Tibial nerve (tissue), 4 donors: ENCODE measurements at regions not wholly inside any gene's neighbourhood (a gene's known extent, or its start where the extent isn't known, plus 50 kb on each side); places are given as distances from the start of the nearest gene placed in this dataset.
"Not testable (repeated sequence)": the region's sequence is repeated elsewhere in the genome, so short reads cannot be mapped to it uniquely, and the experiment has no call there.

Experiments
- DNase-seq, 2 donors: peaks; one replicate each; pipeline ENCODE4 v3.0.0-alpha.2; 2019; ENCODE audit warnings: low spot score in 2 of 2
- H3K27ac ChIP-seq, 4 donors: fragments of 200-600 bp; sonication (generic) in 3 of 4; one replicate each; pipeline ENCODE4 v1.5.1; 2017 to 2019; ENCODE audit warnings: mild to moderate bottlenecking in 1 of 4
- H3K27me3 ChIP-seq, 2 donors: fragments of 200-600 bp; sonication (generic) in 1 of 2; one replicate each; pipeline versions ENCODE4 v1.5.1 to v1.6.0; 2017 to 2019
- H3K36me3 ChIP-seq, 3 donors: fragments of 200-600 bp; sonication (generic); one replicate each; pipeline ENCODE4 v1.5.1; 2018 to 2019
- H3K4me1 ChIP-seq, 4 donors: fragments of 200-600 bp; sonication (generic) in 3 of 4; one replicate each; pipeline ENCODE4 v1.5.1; 2017 to 2019
- H3K4me3 ChIP-seq, 4 donors: fragments of 200-600 bp; sonication (generic) in 3 of 4; one replicate each; pipeline ENCODE4 v1.5.1; 2017 to 2019; ENCODE audit warnings: mild to moderate bottlenecking in 1 of 4, moderate library complexity in 1 of 4
- H3K9me3 ChIP-seq, 4 donors: fragments of 200-600 bp; sonication (generic) in 3 of 4; one replicate each; pipeline ENCODE4 v1.5.1; 2017 to 2019
- CTCF ChIP-seq, 5 experiments: fragments of 200-600 bp in 3 of 5; fragments of 450-650 bp in 2 of 5; sonication (generic) in 3 of 5; IDR thresholded peaks; one replicate each; pipeline ENCODE4 v1.5.1; 2016 to 2019; ENCODE audit warnings: antibody characterized with exemption in 5 of 5, mild to moderate bottlenecking in 3 of 5, moderate library complexity in 2 of 5
- EP300 ChIP-seq, 2 donors: sonication (generic); formaldehyde crosslinking; IDR thresholded peaks; one replicate each; pipeline ENCODE4 v1.6.1; 2017; ENCODE audit warnings: antibody characterized with exemption in 2 of 2, mild to moderate bottlenecking in 1 of 2
- POLR2A ChIP-seq, 2 donors: fragments of 450-650 bp; IDR thresholded peaks; one replicate each; pipeline ENCODE4 v1.6.1; 2017; ENCODE audit warnings: antibody characterized with exemption in 2 of 2, mild to moderate bottlenecking in 2 of 2, moderate library complexity in 2 of 2
- WGBS, 2 donors: methylation state at CpG; one replicate each; pipeline ENCODE4 v1.1.5; 2018; 5-methylcytosine and 5-hydroxymethylcytosine counted together

GRCh38 chr12:25698772-25699171 lies 145.7 kb upstream of the LMNTD1 start:
- H3K9me3 ChIP-seq: peaks cover 0 to 10% (median 2%) of the 10 kb centered on the region in 4 donors
- no peak for DNase-seq
- H3K4me1 ChIP-seq: peaks cover 0 to 8% (median 0%) of the 10 kb centered on the region in 4 donors
- no peak for TF ChIP-seq EP300 (IDR thresholded peaks at IDR 0.05)
- TF ChIP-seq CTCF (IDR thresholded peaks at IDR 0.05): no peak
- TF ChIP-seq POLR2A (IDR thresholded peaks at IDR 0.05): no peak
- no peaks in the 10 kb centered on the region for H3K36me3 ChIP-seq
- no peak overlapping the region for H3K27ac ChIP-seq
- H3K4me3 ChIP-seq: no peak overlapping the region
- H3K27me3 ChIP-seq: no peaks in the 10 kb centered on the region
- 49 to 56% methylated on average over 2 of the region's 2 CpGs for WGBS, 2 donors

- Histone ChIP-seq H3K4me1 (peaks cover 0 to 1% (median 0%) of the 10 kb centered on the region in 4 donors), H3K36me3 (no peaks in the 10 kb centered on the region), H3K27me3 (no peaks in the 10 kb centered on the region), H3K4me3 (no peak overlapping the region), H3K27ac (no peak overlapping the region), H3K9me3 (peaks cover 0 to 10% (median 2%) of the 10 kb centered on the region in 4 donors)
- no peak for DNase-seq
- TF ChIP-seq EP300 (IDR thresholded peaks at IDR 0.05) (no peak), CTCF (IDR thresholded peaks at IDR 0.05) (no peak), POLR2A (IDR thresholded peaks at IDR 0.05) (no peak)
- WGBS, 2 donors: 57 to 71% methylated on average over 1 of the region's 1 CpG
Observed at GRCh38 chr12:25699454-25699853, 146.4 kb upstream of the LMNTD1 start.

GRCh38 chr12:25701290-25701689 lies 148.2 kb upstream of the LMNTD1 start:
- no peak for DNase-seq
- TF ChIP-seq EP300 (IDR thresholded peaks at IDR 0.05) (no peak), CTCF (IDR thresholded peaks at IDR 0.05) (no peak), POLR2A (IDR thresholded peaks at IDR 0.05) (no peak)
- Histone ChIP-seq H3K4me1 (no peaks in the 10 kb centered on the region), H3K27me3 (no peaks in the 10 kb centered on the region), H3K4me3 (no peak overlapping the region), H3K9me3 (peaks cover 0 to 10% (median 2%) of the 10 kb centered on the region in 4 donors), H3K36me3 (no peaks in the 10 kb centered on the region), H3K27ac (no peak overlapping the region)
- 82 to 90% methylated on average over 4 of the region's 4 CpGs for WGBS, 2 donors

- 89 to 90% methylated on average over 3 of the region's 3 CpGs for WGBS, 2 donors
- H3K9me3 ChIP-seq: peaks cover 0 to 18% (median 2%) of the 10 kb centered on the region in 4 donors
Observed at GRCh38 chr12:25702553-25702952, 149.5 kb upstream of the LMNTD1 start.

GRCh38 chr12:25705261-25705660 lies 152.2 kb upstream of the LMNTD1 start:
- Histone ChIP-seq H3K27ac (no peak overlapping the region), H3K36me3 (no peaks in the 10 kb centered on the region), H3K4me1 (no peaks in the 10 kb centered on the region), H3K4me3 (no peak overlapping the region), H3K9me3 (peaks cover 0 to 24% (median 2%) of the 10 kb centered on the region in 4 donors), H3K27me3 (no peaks in the 10 kb centered on the region)
- no peak for DNase-seq
- no peak for TF ChIP-seq EP300 (IDR thresholded peaks at IDR 0.05)
- TF ChIP-seq POLR2A (IDR thresholded peaks at IDR 0.05): no peak
- TF ChIP-seq CTCF (IDR thresholded peaks at IDR 0.05): no peak
- no CpG with 5 or more reads among the region's 1 CpG for WGBS, 2 donors

More at GRCh38 chr12:25702553-25702952, 149.5 kb upstream of the LMNTD1 start:
- Histone ChIP-seq H3K36me3 (no peaks in the 10 kb centered on the region), H3K27me3 (no peaks in the 10 kb centered on the region), H3K4me3 (no peak overlapping the region), H3K27ac (no peak overlapping the region), H3K4me1 (no peaks in the 10 kb centered on the region)
- TF ChIP-seq EP300 (IDR thresholded peaks at IDR 0.05) (no peak), POLR2A (IDR thresholded peaks at IDR 0.05) (no peak)
- no peak for DNase-seq

GRCh38 chr12:25706646-25707045 lies 153.6 kb upstream of the LMNTD1 start:
- not testable (repeated sequence) for H3K36me3 ChIP-seq, DNase-seq, H3K4me1 ChIP-seq, H3K4me3 ChIP-seq, H3K27me3 ChIP-seq, H3K27ac ChIP-seq
- H3K9me3 ChIP-seq: peaks cover 0 to 35% (median 4%) of the 10 kb centered on the region in 4 donors
